OCI-LY1 (cell line): ENCODE measurements at regions not wholly inside any gene's neighbourhood (a gene's known extent, or its start where the extent isn't known, plus 50 kb on each side); places are given as distances from the start of the nearest gene placed in this dataset.

Source experiments
- CTCF ChIP-seq: fragments of 200-600 bp; sonication (generic), shearing (Covaris generic); IDR thresholded peaks from 2 replicates; pipeline ENCODE4 v1.5.1; 2017; ENCODE audit warnings: mild to moderate bottlenecking, antibody characterized with exemption, low read length, moderate library complexity, mixed read lengths
- EZH2 ChIP-seq: fragments of 200-600 bp; sonication (generic), shearing (Covaris generic); IDR thresholded peaks from 2 replicates; pipeline ENCODE4 v1.8.0; 2017; ENCODE audit warnings: borderline replicate concordance, mixed run types, mild to moderate bottlenecking, antibody characterized with exemption, low read length, moderate library complexity, mixed read lengths

GRCh38 chr4:53644607-53645006, 53.3 kb upstream of the LNX1 start:
- TF ChIP-seq CTCF (no peak), EZH2 (no peak)
